NCI-H146 (cell line): ENCODE measurements at regions not wholly inside any gene's neighbourhood (a gene's known extent, or its start where the extent isn't known, plus 50 kb on each side); places are given as distances from the start of the nearest gene placed in this dataset.

Experiments used
- DNase-seq: peaks from one replicate; lab custom pipeline; 2025; lab: John Stamatoyannopoulos, UW

GRCh38 chrX:68894513-68895340 is 65.9 kb downstream of the EFNB1 start:
- DNase-seq, result peak; percentile 51

- no peak for DNase-seq
Measured at GRCh38 chrX:68894142-68894512, 65.3 kb downstream of the EFNB1 start.

DNA sequence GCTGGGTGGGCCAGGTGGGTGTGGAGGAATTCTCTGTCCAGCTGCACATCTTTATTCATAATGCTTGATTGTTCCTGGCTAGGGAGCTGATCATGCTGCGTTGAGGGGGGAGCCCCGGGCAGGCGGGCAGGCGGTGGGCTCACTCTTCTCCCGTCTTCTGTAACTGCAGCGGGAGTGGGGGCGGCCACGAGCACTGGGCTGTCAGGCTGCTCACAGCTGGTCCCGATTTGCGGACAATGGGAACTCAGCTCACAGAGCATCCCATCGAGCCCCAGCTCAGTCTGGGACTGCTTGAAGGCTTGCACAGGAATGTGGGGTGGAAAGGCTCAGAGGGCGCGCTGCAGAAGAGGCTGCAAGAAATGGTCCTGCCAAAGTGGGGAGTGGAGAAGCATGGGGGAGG is 63.8 kb downstream of the EFNB1 start:
- no peak for DNase-seq

DNA sequence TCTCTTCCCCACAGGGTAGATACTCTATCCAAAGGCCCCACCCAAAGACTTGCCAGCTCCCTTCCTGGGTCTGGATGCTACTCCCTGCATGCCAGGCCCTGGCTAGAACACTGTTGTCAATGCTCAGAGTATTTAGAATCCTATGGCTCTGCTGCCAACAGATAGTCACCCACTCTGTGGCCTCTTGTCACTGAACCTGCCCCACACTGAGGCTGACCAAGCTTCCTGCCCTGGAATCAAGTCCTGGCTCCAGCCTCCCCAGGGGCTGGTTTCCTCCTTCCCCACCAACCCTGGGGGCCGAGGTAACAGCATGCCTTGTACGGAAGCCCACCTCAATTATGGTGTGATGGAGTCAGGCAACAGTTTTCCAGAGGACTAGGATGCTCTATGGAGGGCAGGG is 63.3 kb downstream of the EFNB1 start:
- no peak for DNase-seq
